NCI-H82 treated with DMSO at 0.1 percent for 48 hours (cell line): ENCODE measurements at regions not wholly inside any gene's neighbourhood (a gene's known extent, or its start where the extent isn't known, plus 50 kb on each side); places are given as distances from the start of the nearest gene placed in this dataset.

ENCODE experiments used
- DNase-seq: peaks from one replicate; lab custom pipeline; 2025; ENCODE audit not compliant: unreplicated experiment; lab: John Stamatoyannopoulos, UW

GRCh38 chrX:148448686-148449085 is 51.7 kb upstream of the AFF2 start:
- no peak for DNase-seq
